ENCODE measurements at regions not wholly inside any gene's neighbourhood (a gene's known extent, or its start where the extent isn't known, plus 50 kb on each side); places are given as distances from the start of the nearest gene placed in this dataset.
A peak's percentile ranks its signal among the peaks of the same experiment; 100 is the strongest.
"Not testable (repeated sequence)": the region's sequence is repeated elsewhere in the genome, so short reads cannot be mapped to it uniquely, and the experiment has no call there.

GRCh38 chr5:127192150-127192549, 98.4 kb upstream of the MEGF10 start:
- TF ChIP-seq CTCF (IDR thresholded peaks at IDR 0.05; ENCODE audit: control extremely low read depth, extremely low read depth), result no peak
- ATAC-seq (ENCODE audit: insufficient read depth, low FRiP score) (no peak), DNase-seq (no peak)
- Histone ChIP-seq H3K27me3 (ENCODE audit: control insufficient read depth in 3 of 3, insufficient read depth in 3 of 3, low read length in 2 of 3) (no peaks in the 10 kb centered on the region), H3K9ac (ENCODE audit: insufficient read depth in 1 of 2, low read length in 2 of 2) (no peak overlapping the region), H3K4me3 (no peak overlapping the region), H3K4me1 (ENCODE audit: control insufficient read depth in 5 of 5, insufficient read depth in 5 of 5, low read length in 5 of 5) (no peaks in the 10 kb centered on the region), H3K9me3 (ENCODE audit: control insufficient read depth in 4 of 4, insufficient read depth in 3 of 4, low read length in 3 of 4) (peaks cover 0 to 1% (median 0%) of the 10 kb centered on the region in 4 donors), H3K36me3 (ENCODE audit: control insufficient read depth in 4 of 4, insufficient read depth in 4 of 4, low read length in 4 of 4) (no peaks in the 10 kb centered on the region), H3K27ac (ENCODE audit: low read depth in 1 of 2, low read length in 1 of 2) (no peak overlapping the region)
- 91 to 93% methylated on average over 3 of the region's 3 CpGs for WGBS, 2 donors

- Histone ChIP-seq H3K9me3 (ENCODE audit: control insufficient read depth in 4 of 4, insufficient read depth in 3 of 4, low read length in 3 of 4) (peaks cover 0 to 1% (median 0%) of the 10 kb centered on the region in 4 donors), H3K36me3 (ENCODE audit: control insufficient read depth in 4 of 4, insufficient read depth in 4 of 4, low read length in 4 of 4) (no peaks in the 10 kb centered on the region), H3K9ac (ENCODE audit: insufficient read depth in 1 of 2, low read length in 2 of 2) (no peak overlapping the region), H3K4me3 (no peak overlapping the region), H3K4me1 (ENCODE audit: control insufficient read depth in 5 of 5, insufficient read depth in 5 of 5, low read length in 5 of 5) (no peaks in the 10 kb centered on the region), H3K27ac (ENCODE audit: low read depth in 1 of 2, low read length in 1 of 2) (no peak overlapping the region), H3K27me3 (ENCODE audit: control insufficient read depth in 3 of 3, insufficient read depth in 3 of 3, low read length in 2 of 3) (no peaks in the 10 kb centered on the region)
- ATAC-seq (ENCODE audit: insufficient read depth, low FRiP score) (no peak), DNase-seq (peak in 1 of 3 donors; percentile 30)
- TF ChIP-seq CTCF (IDR thresholded peaks at IDR 0.05; ENCODE audit: control extremely low read depth, extremely low read depth), result no peak
- WGBS, 2 donors, result 63 to 69% methylated on average over 3 of the region's 3 CpGs
Measured at GRCh38 chr5:127192836-127193338, 97.7 kb upstream of the MEGF10 start.

- H3K4me1 ChIP-seq (ENCODE audit: control insufficient read depth in 5 of 5, insufficient read depth in 5 of 5, low read length in 5 of 5), result no peaks in the 10 kb centered on the region
- H3K4me3 ChIP-seq, result no peak overlapping the region
- TF ChIP-seq CTCF (IDR thresholded peaks at IDR 0.05; ENCODE audit: control extremely low read depth, extremely low read depth), result no peak
- DNase-seq (no peak), ATAC-seq (ENCODE audit: insufficient read depth, low FRiP score) (no peak)
- H3K9ac ChIP-seq (ENCODE audit: insufficient read depth in 1 of 2, low read length in 2 of 2), result no peak overlapping the region
- WGBS, 2 donors, result 94 to 95% methylated on average over 1 of the region's 1 CpG
- H3K9me3 ChIP-seq (ENCODE audit: control insufficient read depth in 4 of 4, insufficient read depth in 3 of 4, low read length in 3 of 4), result peaks cover 0 to 1% (median 0%) of the 10 kb centered on the region in 4 donors
- H3K27ac ChIP-seq (ENCODE audit: low read depth in 1 of 2, low read length in 1 of 2), result no peak overlapping the region
- H3K36me3 ChIP-seq (ENCODE audit: control insufficient read depth in 4 of 4, insufficient read depth in 4 of 4, low read length in 4 of 4), result no peaks in the 10 kb centered on the region
- no peaks in the 10 kb centered on the region for H3K27me3 ChIP-seq (ENCODE audit: control insufficient read depth in 3 of 3, insufficient read depth in 3 of 3, low read length in 2 of 3)
Measured at GRCh38 chr5:127196042-127196441, 94.6 kb upstream of the MEGF10 start.

GRCh38 chr5:127197402-127198167, 93.0 kb upstream of the MEGF10 start:
- ATAC-seq (ENCODE audit: insufficient read depth, low FRiP score); H3K4me1 ChIP-seq (ENCODE audit: control insufficient read depth in 5 of 5, insufficient read depth in 5 of 5, low read length in 5 of 5); H3K27me3 ChIP-seq (ENCODE audit: control insufficient read depth in 3 of 3, insufficient read depth in 3 of 3, low read length in 2 of 3); H3K36me3 ChIP-seq (ENCODE audit: control insufficient read depth in 4 of 4, insufficient read depth in 4 of 4, low read length in 4 of 4); H3K9ac ChIP-seq (ENCODE audit: insufficient read depth in 1 of 2, low read length in 2 of 2); H3K4me3 ChIP-seq; H3K9me3 ChIP-seq (ENCODE audit: control insufficient read depth in 4 of 4, insufficient read depth in 3 of 4, low read length in 3 of 4); DNase-seq; H3K27ac ChIP-seq (ENCODE audit: low read depth in 1 of 2, low read length in 1 of 2): not testable (repeated sequence)
- 50 to 58% methylated on average over 4 of the region's 4 CpGs for WGBS, 2 donors

- not testable (repeated sequence) for H3K9me3 ChIP-seq (ENCODE audit: control insufficient read depth in 4 of 4, insufficient read depth in 3 of 4, low read length in 3 of 4); H3K4me3 ChIP-seq; H3K27ac ChIP-seq (ENCODE audit: low read depth in 1 of 2, low read length in 1 of 2); ATAC-seq (ENCODE audit: insufficient read depth, low FRiP score); DNase-seq; H3K36me3 ChIP-seq (ENCODE audit: control insufficient read depth in 4 of 4, insufficient read depth in 4 of 4, low read length in 4 of 4); H3K4me1 ChIP-seq (ENCODE audit: control insufficient read depth in 5 of 5, insufficient read depth in 5 of 5, low read length in 5 of 5); H3K27me3 ChIP-seq (ENCODE audit: control insufficient read depth in 3 of 3, insufficient read depth in 3 of 3, low read length in 2 of 3); H3K9ac ChIP-seq (ENCODE audit: insufficient read depth in 1 of 2, low read length in 2 of 2)
- WGBS, 2 donors, result 94 to 96% methylated on average over 4 of the region's 4 CpGs
Measured at GRCh38 chr5:127202738-127203137, 87.9 kb upstream of the MEGF10 start.

Data from lung (tissue), 11 donors.